Effector memory CD8-positive, alpha-beta T cell (primary cell): ENCODE measurements at regions not wholly inside any gene's neighbourhood (a gene's known extent, or its start where the extent isn't known, plus 50 kb on each side); places are given as distances from the start of the nearest gene placed in this dataset.

ENCODE experiments used
- ATAC-seq: fragments of 150-1000 bp; cut with Tn5 transposase; replicated peaks from 2 replicates; pipeline ENCODE4 v1.10.0; 2021; ENCODE audit warnings: mild to moderate bottlenecking, moderate library complexity
- DNase-seq, 3 experiments: peaks; one replicate each; pipeline ENCODE4 v3.0.0; 2021
- H3K27ac Mint-ChIP-seq, 2 donors: one replicate each; pipeline ENCODE4 v1.8.0; 2022; ENCODE audit warnings: mild to moderate bottlenecking in 2 of 2, mixed read lengths in 2 of 2, moderate library complexity in 2 of 2
- H3K27me3 Mint-ChIP-seq, 2 donors: one replicate each; pipeline ENCODE4 v1.8.0; 2022; ENCODE audit warnings: mixed read lengths in 2 of 2
- H3K36me3 Mint-ChIP-seq: one replicate; pipeline ENCODE4 v1.8.0; 2022; ENCODE audit warnings: mild to moderate bottlenecking, moderate library complexity, mixed read lengths; ENCODE audit not compliant: insufficient read depth
- H3K4me1 Mint-ChIP-seq, 2 donors: one replicate each; pipeline ENCODE4 v1.8.0; 2022; ENCODE audit warnings: low read depth in 2 of 2, mixed read lengths in 2 of 2
- H3K4me3 Mint-ChIP-seq, 2 donors: one replicate each; pipeline ENCODE4 v1.8.0; 2022; ENCODE audit warnings: mild to moderate bottlenecking in 2 of 2, mixed read lengths in 2 of 2, moderate library complexity in 2 of 2
- H3K9me3 Mint-ChIP-seq, 2 donors: one replicate each; pipeline ENCODE4 v1.8.0; 2022; ENCODE audit warnings: mixed read lengths in 2 of 2

DNA sequence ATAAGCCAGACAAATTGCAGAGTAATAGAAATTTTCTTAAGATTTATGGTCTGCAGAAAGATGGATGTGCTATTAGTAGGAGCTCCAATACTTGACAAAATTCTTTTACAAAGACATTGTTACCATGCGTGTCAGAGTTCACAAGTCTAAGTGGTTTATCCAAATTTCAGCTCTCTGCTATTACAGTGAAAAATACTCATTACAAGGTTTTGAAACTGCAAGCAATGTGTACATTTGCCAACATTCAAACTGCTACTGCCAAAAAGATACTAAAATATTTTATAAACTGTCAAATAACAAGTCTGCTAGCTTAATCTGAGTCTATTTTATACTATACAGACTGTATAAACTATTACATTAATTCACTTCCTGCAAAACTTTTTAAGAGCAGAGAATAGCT is 1341.5 kb upstream of the ACVR2A start:
- Mint-ChIP-seq H3K36me3 (no peaks in the 10 kb centered on the region), H3K27me3 (no peaks in the 10 kb centered on the region), H3K4me3 (no peak overlapping the region), H3K27ac (no peak overlapping the region), H3K4me1 (no peaks in the 10 kb centered on the region), H3K9me3 (peaks cover 3 to 9% of the 10 kb centered on the region in 2 donors)
- ATAC-seq (no peak), DNase-seq (no peak)

DNA sequence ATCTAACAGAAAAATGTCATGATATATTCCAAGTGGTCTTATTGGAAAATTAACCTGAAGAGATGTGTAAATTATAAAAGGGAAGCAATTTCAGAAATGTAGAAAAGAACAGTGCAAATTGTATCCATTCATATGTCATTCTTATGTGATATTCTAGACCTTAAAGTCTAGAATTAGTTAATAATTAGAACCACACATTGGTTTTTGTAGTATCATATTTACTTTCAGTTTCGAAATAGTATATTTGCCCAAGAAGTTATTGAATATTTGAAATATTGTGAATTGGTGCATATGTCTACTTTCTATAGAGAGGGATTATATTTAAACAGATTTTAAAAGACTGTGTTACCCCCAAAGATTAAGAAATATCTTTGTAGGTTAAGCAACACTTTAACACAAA is 1348.6 kb upstream of the ACVR2A start:
- Mint-ChIP-seq H3K4me1 (no peaks in the 10 kb centered on the region), H3K4me3 (no peak overlapping the region), H3K27me3 (no peaks in the 10 kb centered on the region), H3K9me3 (peaks cover 7 to 15% of the 10 kb centered on the region in 2 donors), H3K36me3 (no peaks in the 10 kb centered on the region), H3K27ac (no peak overlapping the region)
- ATAC-seq (no peak), DNase-seq (no peak)

GRCh38 chr2:146489386-146489785 is 1355.4 kb upstream of the ACVR2A start:
- H3K4me3 Mint-ChIP-seq = no peak overlapping the region
- H3K27ac Mint-ChIP-seq = no peak overlapping the region
- H3K27me3 Mint-ChIP-seq = no peaks in the 10 kb centered on the region
- no peak for ATAC-seq
- no peaks in the 10 kb centered on the region for H3K36me3 Mint-ChIP-seq
- peaks cover 3 to 7% of the 10 kb centered on the region in 2 donors for H3K9me3 Mint-ChIP-seq
- DNase-seq = no peak
- H3K4me1 Mint-ChIP-seq = no peaks in the 10 kb centered on the region

DNA sequence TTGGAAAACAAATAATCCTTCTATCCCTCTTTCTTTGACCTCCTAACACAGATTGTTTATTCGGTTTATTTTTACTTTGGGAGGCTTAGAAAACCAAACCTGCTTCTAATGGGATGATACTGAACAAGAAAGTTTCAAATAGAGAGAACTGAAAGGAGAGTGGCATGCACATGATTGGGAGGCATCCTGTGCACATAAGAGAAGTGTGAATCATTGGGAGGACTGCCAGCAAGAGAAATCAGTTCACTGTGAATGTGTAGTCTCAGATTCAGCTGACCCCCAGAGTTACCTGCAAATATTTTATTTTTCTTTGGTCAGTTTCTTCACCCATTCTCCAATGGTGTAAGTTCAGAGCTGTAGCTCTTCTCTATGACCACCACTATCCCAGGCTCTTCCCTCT is 1363.2 kb upstream of the ACVR2A start:
- H3K9me3 Mint-ChIP-seq = peaks cover 0 to 2% of the 10 kb centered on the region in 2 donors
- ATAC-seq (no peak), DNase-seq (no peak)
- H3K36me3 Mint-ChIP-seq = no peaks in the 10 kb centered on the region
- H3K27me3 Mint-ChIP-seq = no peaks in the 10 kb centered on the region
- no peaks in the 10 kb centered on the region for H3K4me1 Mint-ChIP-seq
- no peak overlapping the region for H3K4me3 Mint-ChIP-seq
- H3K27ac Mint-ChIP-seq = no peak overlapping the region

- Mint-ChIP-seq H3K4me1 (no peaks in the 10 kb centered on the region), H3K27me3 (no peaks in the 10 kb centered on the region), H3K4me3 (no peak overlapping the region), H3K27ac (no peak overlapping the region), H3K9me3 (peaks cover 0 to 2% of the 10 kb centered on the region in 2 donors), H3K36me3 (no peaks in the 10 kb centered on the region)
- ATAC-seq (no peak), DNase-seq (no peak)
Observed at GRCh38 chr2:146477383-146477782, 1367.4 kb upstream of the ACVR2A start.

- Mint-ChIP-seq H3K36me3 (no peaks in the 10 kb centered on the region), H3K4me3 (no peak overlapping the region), H3K27me3 (no peaks in the 10 kb centered on the region), H3K27ac (no peak overlapping the region), H3K9me3 (peaks cover 0 to 2% of the 10 kb centered on the region in 2 donors), H3K4me1 (no peaks in the 10 kb centered on the region)
- ATAC-seq = no peak
- no peak for DNase-seq
Observed at GRCh38 chr2:146468578-146468977, 1376.3 kb upstream of the ACVR2A start.

GRCh38 chr2:146467425-146467824 is 1377.4 kb upstream of the ACVR2A start:
- Mint-ChIP-seq H3K9me3 (peaks cover 2 to 3% of the 10 kb centered on the region in 2 donors), H3K36me3 (no peaks in the 10 kb centered on the region), H3K4me1 (no peaks in the 10 kb centered on the region), H3K27me3 (no peaks in the 10 kb centered on the region), H3K27ac (no peak overlapping the region), H3K4me3 (no peak overlapping the region)
- DNase-seq (no peak), ATAC-seq (no peak)

DNA sequence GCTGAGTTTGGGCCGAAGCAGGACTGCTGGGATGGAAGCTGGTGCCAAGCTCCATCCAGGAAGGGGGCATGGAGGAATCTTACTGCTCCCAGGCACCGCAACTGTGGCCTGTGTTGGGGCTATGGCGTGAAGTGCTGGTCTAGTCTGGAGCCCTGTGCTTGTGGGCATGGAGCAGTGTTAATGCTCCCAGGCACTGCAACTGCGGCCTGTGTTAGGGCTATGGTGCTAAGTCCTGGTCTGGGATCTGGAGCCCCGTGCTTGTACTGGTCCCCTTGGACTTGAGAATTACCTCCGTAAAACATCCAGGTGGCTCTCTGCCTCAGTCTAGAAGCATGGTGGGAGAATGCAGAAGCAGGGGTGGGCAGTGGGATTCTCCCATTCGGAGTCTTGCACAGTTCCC is 1379.4 kb upstream of the ACVR2A start:
- no peak overlapping the region for H3K27ac Mint-ChIP-seq
- no peak for ATAC-seq
- H3K27me3 Mint-ChIP-seq = no peaks in the 10 kb centered on the region
- H3K4me1 Mint-ChIP-seq = no peaks in the 10 kb centered on the region
- H3K36me3 Mint-ChIP-seq = no peaks in the 10 kb centered on the region
- H3K4me3 Mint-ChIP-seq = no peak overlapping the region
- no peak for DNase-seq
- peaks cover 9 to 18% of the 10 kb centered on the region in 2 donors for H3K9me3 Mint-ChIP-seq

- Mint-ChIP-seq H3K27ac (no peak overlapping the region), H3K4me1 (no peaks in the 10 kb centered on the region), H3K36me3 (no peaks in the 10 kb centered on the region), H3K27me3 (no peaks in the 10 kb centered on the region), H3K9me3 (peaks cover 17 to 29% of the 10 kb centered on the region in 2 donors), H3K4me3 (no peak overlapping the region)
- DNase-seq (no peak), ATAC-seq (no peak)
Observed at GRCh38 chr2:146461068-146461467, 1383.8 kb upstream of the ACVR2A start.

- Mint-ChIP-seq H3K27ac (no peak overlapping the region), H3K9me3 (peaks cover 15 to 29% of the 10 kb centered on the region in 2 donors), H3K36me3 (no peaks in the 10 kb centered on the region), H3K27me3 (no peaks in the 10 kb centered on the region), H3K4me3 (no peak overlapping the region), H3K4me1 (no peaks in the 10 kb centered on the region)
- no peak for DNase-seq
- ATAC-seq = no peak
Observed at GRCh38 chr2:146458585-146458984, 1386.2 kb upstream of the ACVR2A start.

DNA sequence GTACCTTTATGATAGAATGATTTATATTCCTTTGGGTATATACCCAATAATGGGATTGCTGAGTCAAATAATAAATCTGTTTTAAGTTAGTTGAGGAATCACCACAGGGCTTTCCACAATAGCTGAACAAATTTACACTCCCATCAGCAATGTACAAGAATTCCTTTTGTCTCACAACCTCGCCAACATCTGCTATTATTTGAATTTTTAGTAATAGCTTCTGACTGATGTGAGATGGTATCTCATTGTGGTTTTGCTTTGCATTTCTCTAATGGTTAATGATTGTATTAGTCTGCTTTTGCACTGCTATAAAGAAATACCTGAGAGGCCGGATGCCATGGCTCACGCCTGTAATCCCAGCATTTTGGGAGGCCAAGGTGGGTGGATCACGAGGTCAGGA is 1387.6 kb upstream of the ACVR2A start:
- H3K4me1 Mint-ChIP-seq = no peaks in the 10 kb centered on the region
- DNase-seq = no peak
- H3K4me3 Mint-ChIP-seq = no peak overlapping the region
- no peak for ATAC-seq
- no peaks in the 10 kb centered on the region for H3K27me3 Mint-ChIP-seq
- H3K27ac Mint-ChIP-seq = no peak overlapping the region
- no peaks in the 10 kb centered on the region for H3K36me3 Mint-ChIP-seq
- peaks cover 14 to 24% of the 10 kb centered on the region in 2 donors for H3K9me3 Mint-ChIP-seq

GRCh38 chr2:146455325-146455724 is 1389.5 kb upstream of the ACVR2A start:
- no peak for DNase-seq
- no peak overlapping the region for H3K4me3 Mint-ChIP-seq
- H3K36me3 Mint-ChIP-seq = no peaks in the 10 kb centered on the region
- H3K27ac Mint-ChIP-seq = no peak overlapping the region
- H3K9me3 Mint-ChIP-seq = peaks cover 6 to 9% of the 10 kb centered on the region in 2 donors
- no peaks in the 10 kb centered on the region for H3K27me3 Mint-ChIP-seq
- no peaks in the 10 kb centered on the region for H3K4me1 Mint-ChIP-seq
- ATAC-seq = no peak

DNA sequence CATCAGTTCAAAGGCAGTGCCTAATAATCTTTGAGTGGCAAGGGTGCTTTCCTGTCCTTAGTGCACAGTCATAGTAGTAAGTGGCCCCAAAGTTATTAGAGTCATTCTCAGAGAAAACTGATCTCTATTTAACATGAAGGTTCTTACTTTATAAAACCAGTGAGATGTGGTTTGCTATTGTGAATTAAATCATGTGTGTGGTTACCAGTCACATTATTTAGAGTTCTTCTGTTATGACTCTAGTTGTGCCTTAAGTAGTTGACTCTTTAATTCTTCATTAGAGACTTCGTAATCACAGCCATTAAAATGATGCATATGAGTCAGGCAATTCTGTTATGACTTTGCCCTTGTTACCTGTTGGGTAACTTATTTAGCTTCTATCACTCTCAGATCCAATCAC is 1392.9 kb upstream of the ACVR2A start:
- no peak for DNase-seq
- no peak overlapping the region for H3K27ac Mint-ChIP-seq
- no peaks in the 10 kb centered on the region for H3K4me1 Mint-ChIP-seq
- no peak overlapping the region for H3K4me3 Mint-ChIP-seq
- no peaks in the 10 kb centered on the region for H3K36me3 Mint-ChIP-seq
- ATAC-seq = no peak
- H3K27me3 Mint-ChIP-seq = no peaks in the 10 kb centered on the region
- H3K9me3 Mint-ChIP-seq = peaks cover 0 to 2% of the 10 kb centered on the region in 2 donors

DNA sequence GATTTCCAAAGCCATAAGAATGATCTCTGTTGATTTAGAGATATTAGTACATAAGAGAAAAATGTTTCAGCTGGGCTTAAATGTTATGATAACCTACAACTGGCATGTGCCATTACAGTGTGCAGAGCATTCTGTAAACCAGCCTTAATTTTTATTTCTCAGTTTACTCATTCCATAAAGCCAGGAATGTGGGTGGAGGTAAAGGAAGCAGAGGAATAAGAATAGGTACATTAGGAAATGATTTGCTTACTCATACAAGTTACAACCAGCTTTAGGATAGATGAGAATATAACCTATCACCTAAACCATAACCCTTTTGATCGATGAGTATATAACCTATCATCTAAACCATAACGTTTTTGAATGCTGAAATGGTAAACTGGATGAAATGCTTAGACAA is 1394.7 kb upstream of the ACVR2A start:
- Mint-ChIP-seq H3K4me1 (no peaks in the 10 kb centered on the region), H3K27ac (no peak overlapping the region), H3K36me3 (no peaks in the 10 kb centered on the region), H3K4me3 (no peak overlapping the region), H3K27me3 (no peaks in the 10 kb centered on the region), H3K9me3 (peaks cover 0 to 5% of the 10 kb centered on the region in 2 donors)
- no peak for ATAC-seq
- DNase-seq = no peak

DNA sequence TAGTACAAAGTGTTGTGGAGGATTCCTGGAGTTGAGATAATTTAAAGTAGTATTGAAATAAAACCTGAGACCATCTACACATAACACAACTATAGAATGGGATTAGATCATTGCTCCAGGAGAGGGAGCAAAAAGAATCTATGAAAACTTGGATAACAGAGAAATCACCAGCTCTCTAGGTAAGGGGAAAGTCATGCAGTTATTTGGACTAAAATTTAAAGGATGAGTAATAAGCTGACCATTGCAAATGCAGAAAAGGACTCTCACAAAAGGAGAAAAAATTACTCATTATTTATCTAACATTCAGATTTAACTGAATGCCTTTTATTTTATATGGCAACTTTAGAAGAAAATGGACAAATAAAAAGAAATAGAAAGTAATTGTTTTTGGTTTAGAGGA is 1399.8 kb upstream of the ACVR2A start:
- Mint-ChIP-seq H3K27ac (no peak overlapping the region), H3K9me3 (peaks cover 0 to 5% of the 10 kb centered on the region in 2 donors), H3K4me1 (no peaks in the 10 kb centered on the region), H3K27me3 (no peaks in the 10 kb centered on the region), H3K4me3 (no peak overlapping the region), H3K36me3 (no peaks in the 10 kb centered on the region)
- ATAC-seq (no peak), DNase-seq (no peak)
